ENCODE measurements at regions not wholly inside any gene's neighbourhood (a gene's known extent, or its start where the extent isn't known, plus 50 kb on each side); places are given as distances from the start of the nearest gene placed in this dataset.

DNA sequence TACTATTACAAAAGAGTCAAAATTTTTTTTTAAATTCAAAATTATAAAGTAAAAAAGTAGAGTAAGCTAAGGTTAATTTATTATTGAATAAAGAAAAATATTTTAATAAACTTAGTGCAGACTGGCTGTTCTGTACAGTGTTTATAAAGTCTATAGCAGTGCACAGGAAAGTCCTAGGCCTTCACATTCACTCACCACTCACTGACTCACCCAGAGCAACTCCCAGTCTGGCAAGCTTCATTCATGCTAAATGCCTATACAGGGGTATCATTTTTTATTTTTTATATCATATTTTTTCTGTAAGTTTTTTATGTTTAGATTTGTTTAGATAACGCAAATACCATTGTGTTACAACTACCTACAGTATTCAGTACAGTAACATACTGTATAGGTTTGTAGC lies 700.7 kb upstream of the GRAMD2B start:
- H3K9me3 ChIP-seq (ENCODE audit: insufficient read depth, low read length) = no peaks in the 10 kb centered on the region
- H3K4me3 ChIP-seq (ENCODE audit: insufficient read length, low read depth) = no peak overlapping the region
- H3K36me3 ChIP-seq (ENCODE audit: insufficient read depth, insufficient read length, low read length) = no peaks in the 10 kb centered on the region
- TF ChIP-seq SUZ12 (IDR thresholded peaks at IDR 0.05; ENCODE audit: extremely low read depth, insufficient read depth, insufficient read length) (no peak), YY1 (IDR thresholded peaks at IDR 0.05; ENCODE audit: insufficient read depth, insufficient read length) (no peak), ZNF274 (IDR thresholded peaks at IDR 0.05; ENCODE audit: low read depth, low read length) (no peak)
- no peaks in the 10 kb centered on the region for H3K27me3 ChIP-seq (ENCODE audit: insufficient read depth, insufficient read length)
- no peak for DNase-seq (ENCODE audit: low read depth, low spot score)
- H3K4me1 ChIP-seq (ENCODE audit: insufficient read depth, insufficient read length) = no peaks in the 10 kb centered on the region
- no peak overlapping the region for H3K9ac ChIP-seq (ENCODE audit: insufficient read length, low read depth)

DNA sequence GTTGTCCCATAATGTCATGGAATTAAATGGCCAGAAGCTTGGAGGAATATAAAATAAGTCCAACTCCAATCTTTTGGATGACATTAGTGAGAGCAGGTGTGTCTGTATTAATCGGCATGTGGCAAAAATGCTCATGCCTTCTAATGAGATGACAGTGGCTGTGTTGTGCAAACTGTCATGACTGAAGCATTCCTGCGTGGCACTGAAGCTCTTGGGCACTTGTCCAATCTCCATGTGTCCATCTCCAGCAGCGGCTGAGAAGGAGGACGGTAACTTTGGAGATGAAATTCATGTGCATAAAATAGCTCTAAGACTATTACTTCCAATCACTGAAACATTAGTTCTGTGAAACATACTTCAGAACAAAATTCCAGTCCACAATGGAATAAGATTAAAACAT lies 697.5 kb upstream of the GRAMD2B start:
- no peak for DNase-seq (ENCODE audit: low read depth, low spot score)
- Histone ChIP-seq H3K4me1 (ENCODE audit: insufficient read depth, insufficient read length) (no peaks in the 10 kb centered on the region), H3K9me3 (ENCODE audit: insufficient read depth, low read length) (no peaks in the 10 kb centered on the region), H3K36me3 (ENCODE audit: insufficient read depth, insufficient read length, low read length) (no peaks in the 10 kb centered on the region), H3K4me3 (ENCODE audit: insufficient read length, low read depth) (no peak overlapping the region), H3K27me3 (ENCODE audit: insufficient read depth, insufficient read length) (no peaks in the 10 kb centered on the region), H3K9ac (ENCODE audit: insufficient read length, low read depth) (no peak overlapping the region)
- no peak for TF ChIP-seq SUZ12 (IDR thresholded peaks at IDR 0.05; ENCODE audit: extremely low read depth, insufficient read depth, insufficient read length)
- TF ChIP-seq YY1 (IDR thresholded peaks at IDR 0.05; ENCODE audit: insufficient read depth, insufficient read length) = no peak
- no peak for TF ChIP-seq ZNF274 (IDR thresholded peaks at IDR 0.05; ENCODE audit: low read depth, low read length)

DNA sequence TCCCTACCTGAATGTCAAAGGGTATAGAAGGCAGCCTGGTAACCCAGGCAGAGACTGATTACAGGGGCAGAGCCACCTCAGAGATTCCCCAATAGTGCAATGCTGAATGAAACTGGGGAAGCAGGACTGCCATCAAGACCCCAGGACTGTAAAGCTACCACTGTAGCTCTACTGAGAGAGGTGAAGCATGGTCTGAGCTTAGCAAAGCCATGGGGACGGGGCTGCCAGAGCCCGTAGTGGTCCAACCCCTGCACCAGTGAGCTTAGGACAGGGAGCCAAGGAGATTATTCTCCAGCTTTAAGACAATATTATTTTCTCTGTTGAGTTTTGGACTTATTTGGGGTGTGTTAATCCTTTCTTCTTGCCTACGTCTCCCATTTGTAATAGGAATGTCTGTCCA lies 679.3 kb upstream of the GRAMD2B start:
- no peak for DNase-seq (ENCODE audit: low read depth, low spot score)
- no peaks in the 10 kb centered on the region for H3K27me3 ChIP-seq (ENCODE audit: insufficient read depth, insufficient read length)
- TF ChIP-seq YY1 (IDR thresholded peaks at IDR 0.05; ENCODE audit: insufficient read depth, insufficient read length) = no peak
- TF ChIP-seq SUZ12 (IDR thresholded peaks at IDR 0.05; ENCODE audit: extremely low read depth, insufficient read depth, insufficient read length) = no peak
- no peak for TF ChIP-seq ZNF274 (IDR thresholded peaks at IDR 0.05; ENCODE audit: low read depth, low read length)
- H3K4me3 ChIP-seq (ENCODE audit: insufficient read length, low read depth) = no peak overlapping the region
- H3K9ac ChIP-seq (ENCODE audit: insufficient read length, low read depth) = no peak overlapping the region
- H3K4me1 ChIP-seq (ENCODE audit: insufficient read depth, insufficient read length) = no peaks in the 10 kb centered on the region
- H3K9me3 ChIP-seq (ENCODE audit: insufficient read depth, low read length) = no peaks in the 10 kb centered on the region
- no peaks in the 10 kb centered on the region for H3K36me3 ChIP-seq (ENCODE audit: insufficient read depth, insufficient read length, low read length)

DNA sequence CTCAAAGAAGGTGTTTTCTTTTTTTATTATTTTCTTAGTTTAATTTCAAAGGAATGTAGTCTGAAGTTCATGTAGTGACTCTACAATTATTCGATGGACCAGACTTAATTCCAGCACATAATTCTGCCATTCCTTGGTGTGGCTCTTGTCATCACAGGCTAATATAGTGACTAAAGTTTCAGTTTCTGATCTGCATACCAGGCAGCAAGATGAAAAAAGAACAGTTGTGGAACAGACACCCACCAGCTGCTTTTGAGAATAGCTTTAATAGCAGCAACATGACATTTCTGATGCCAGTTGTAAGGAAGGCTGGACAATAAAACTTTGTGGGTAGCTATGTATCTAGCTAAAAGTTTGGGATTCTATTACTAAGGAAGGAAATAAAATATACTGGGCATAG lies 676.3 kb upstream of the GRAMD2B start:
- Histone ChIP-seq H3K9me3 (ENCODE audit: insufficient read depth, low read length) (no peaks in the 10 kb centered on the region), H3K4me1 (ENCODE audit: insufficient read depth, insufficient read length) (no peaks in the 10 kb centered on the region), H3K36me3 (ENCODE audit: insufficient read depth, insufficient read length, low read length) (no peaks in the 10 kb centered on the region), H3K27me3 (ENCODE audit: insufficient read depth, insufficient read length) (no peaks in the 10 kb centered on the region), H3K9ac (ENCODE audit: insufficient read length, low read depth) (no peak overlapping the region), H3K4me3 (ENCODE audit: insufficient read length, low read depth) (no peak overlapping the region)
- no peak for TF ChIP-seq YY1 (IDR thresholded peaks at IDR 0.05; ENCODE audit: insufficient read depth, insufficient read length)
- no peak for TF ChIP-seq ZNF274 (IDR thresholded peaks at IDR 0.05; ENCODE audit: low read depth, low read length)
- no peak for TF ChIP-seq SUZ12 (IDR thresholded peaks at IDR 0.05; ENCODE audit: extremely low read depth, insufficient read depth, insufficient read length)
- no peak for DNase-seq (ENCODE audit: low read depth, low spot score)

DNA sequence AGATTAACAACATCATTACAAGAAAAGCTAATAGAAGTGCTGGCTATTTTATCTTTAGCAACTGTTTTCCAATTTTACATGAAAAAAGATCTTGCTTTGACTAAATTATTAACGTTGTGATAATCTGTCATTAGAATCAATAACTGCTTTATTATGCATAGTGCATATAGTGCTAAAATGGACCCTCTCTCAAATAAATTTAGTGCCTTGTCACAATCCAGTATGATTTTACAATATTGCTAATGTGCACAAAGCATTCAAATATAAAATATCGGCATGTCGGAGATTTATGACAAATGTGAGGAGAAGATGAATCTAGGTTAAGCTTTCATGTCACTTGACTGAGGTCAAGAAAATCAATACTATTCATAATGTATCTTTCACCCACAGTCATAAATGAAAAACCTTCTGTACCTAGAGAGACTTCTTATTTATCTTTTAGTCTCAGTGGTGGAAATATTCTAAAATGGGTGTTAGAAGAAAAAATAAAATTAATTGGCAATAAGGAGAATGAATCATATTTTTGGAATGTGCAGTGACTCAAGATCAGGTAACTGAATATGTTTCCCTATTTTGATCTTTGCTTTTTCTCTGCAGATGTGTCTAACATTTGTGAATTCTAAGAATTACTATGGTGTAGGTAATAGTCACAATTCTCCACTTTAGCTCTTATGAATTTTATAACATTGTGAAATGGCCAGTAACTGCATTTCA lies 672.9 kb upstream of the GRAMD2B start:
- no peaks in the 10 kb centered on the region for H3K27me3 ChIP-seq (ENCODE audit: insufficient read depth, insufficient read length)
- no peaks in the 10 kb centered on the region for H3K9me3 ChIP-seq (ENCODE audit: insufficient read depth, low read length)
- DNase-seq (ENCODE audit: low read depth, low spot score) = no peak
- H3K9ac ChIP-seq (ENCODE audit: insufficient read length, low read depth) = no peak overlapping the region
- H3K36me3 ChIP-seq (ENCODE audit: insufficient read depth, insufficient read length, low read length) = no peaks in the 10 kb centered on the region
- H3K4me1 ChIP-seq (ENCODE audit: insufficient read depth, insufficient read length) = no peaks in the 10 kb centered on the region
- TF ChIP-seq ZNF274 (IDR thresholded peaks at IDR 0.05; ENCODE audit: low read depth, low read length) = no peak
- no peak for TF ChIP-seq SUZ12 (IDR thresholded peaks at IDR 0.05; ENCODE audit: extremely low read depth, insufficient read depth, insufficient read length)
- TF ChIP-seq YY1 (IDR thresholded peaks at IDR 0.05; ENCODE audit: insufficient read depth, insufficient read length) = no peak
- H3K4me3 ChIP-seq (ENCODE audit: insufficient read length, low read depth) = no peak overlapping the region

DNA sequence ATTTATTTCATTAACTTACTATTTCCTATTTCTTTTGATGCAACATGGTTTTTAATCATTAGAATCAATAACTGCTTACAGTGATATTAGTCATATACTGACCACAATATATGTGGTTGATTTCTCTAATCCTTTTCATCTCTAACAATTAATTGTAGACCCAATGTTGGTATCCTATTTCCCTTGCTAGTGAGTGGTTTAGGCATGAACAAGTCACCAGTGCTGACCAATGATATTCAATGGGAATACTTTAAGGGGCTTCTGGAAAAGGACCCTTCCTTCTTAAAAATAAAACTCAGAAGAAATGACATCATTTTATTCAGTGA lies 672.4 kb upstream of the GRAMD2B start:
- H3K9ac ChIP-seq (ENCODE audit: insufficient read length, low read depth) = no peak overlapping the region
- no peak overlapping the region for H3K4me3 ChIP-seq (ENCODE audit: insufficient read length, low read depth)
- no peaks in the 10 kb centered on the region for H3K36me3 ChIP-seq (ENCODE audit: insufficient read depth, insufficient read length, low read length)
- no peaks in the 10 kb centered on the region for H3K27me3 ChIP-seq (ENCODE audit: insufficient read depth, insufficient read length)
- H3K9me3 ChIP-seq (ENCODE audit: insufficient read depth, low read length) = no peaks in the 10 kb centered on the region
- no peaks in the 10 kb centered on the region for H3K4me1 ChIP-seq (ENCODE audit: insufficient read depth, insufficient read length)
- TF ChIP-seq SUZ12 (IDR thresholded peaks at IDR 0.05; ENCODE audit: extremely low read depth, insufficient read depth, insufficient read length) = no peak
- no peak for TF ChIP-seq ZNF274 (IDR thresholded peaks at IDR 0.05; ENCODE audit: low read depth, low read length)
- TF ChIP-seq YY1 (IDR thresholded peaks at IDR 0.05; ENCODE audit: insufficient read depth, insufficient read length) = no peak
- no peak for DNase-seq (ENCODE audit: low read depth, low spot score)

DNA sequence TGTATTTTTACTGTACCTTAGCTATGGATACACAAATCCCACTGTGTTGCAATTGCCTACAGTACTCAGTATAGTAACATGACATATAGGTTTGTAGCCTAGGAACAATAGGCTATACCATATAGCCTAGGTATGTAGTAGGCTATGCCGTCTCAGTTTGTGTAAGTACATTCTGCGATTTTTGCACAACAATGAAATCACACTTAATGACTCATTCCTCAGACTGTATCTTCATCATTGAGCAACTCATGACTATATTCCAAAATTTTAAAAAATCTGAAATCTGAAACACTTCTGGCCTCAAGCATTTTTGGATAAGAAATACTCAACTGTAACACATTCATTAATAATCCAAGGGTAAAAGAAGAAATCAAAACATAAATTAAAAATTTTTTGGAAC lies 666.8 kb upstream of the GRAMD2B start:
- TF ChIP-seq YY1 (IDR thresholded peaks at IDR 0.05; ENCODE audit: insufficient read depth, insufficient read length) (no peak), SUZ12 (IDR thresholded peaks at IDR 0.05; ENCODE audit: extremely low read depth, insufficient read depth, insufficient read length) (no peak), ZNF274 (IDR thresholded peaks at IDR 0.05; ENCODE audit: low read depth, low read length) (no peak)
- no peaks in the 10 kb centered on the region for H3K27me3 ChIP-seq (ENCODE audit: insufficient read depth, insufficient read length)
- no peaks in the 10 kb centered on the region for H3K4me1 ChIP-seq (ENCODE audit: insufficient read depth, insufficient read length)
- no peak overlapping the region for H3K4me3 ChIP-seq (ENCODE audit: insufficient read length, low read depth)
- H3K9me3 ChIP-seq (ENCODE audit: insufficient read depth, low read length) = no peaks in the 10 kb centered on the region
- H3K9ac ChIP-seq (ENCODE audit: insufficient read length, low read depth) = no peak overlapping the region
- H3K36me3 ChIP-seq (ENCODE audit: insufficient read depth, insufficient read length, low read length) = no peaks in the 10 kb centered on the region
- no peak for DNase-seq (ENCODE audit: low read depth, low spot score)
